Activated naive CD4-positive, alpha-beta T cell treated with anti-CD3 and anti-CD28 coated beads, Interleukin-2, amount 10 ng/mL, durations not matched to agents 7 days and 5 days (primary cell): ENCODE measurements at regions not wholly inside any gene's neighbourhood (a gene's known extent, or its start where the extent isn't known, plus 50 kb on each side); places are given as distances from the start of the nearest gene placed in this dataset.

Experiments used
- CTCF ChIA-PET: fragments of 350-600 bp; sonication (Branson Sonifier 250); formaldehyde crosslinking; loops from one replicate; lab custom pipeline; 2021; ENCODE audit warnings: antibody characterized with exemption; lab: Charles Lee
- DNase-seq: peaks from one replicate; pipeline ENCODE4 v3.0.0-alpha.2; 2020
- H3K27ac Mint-ChIP-seq: one replicate; pipeline ENCODE4 v1.8.0; 2021; ENCODE audit warnings: mild to moderate bottlenecking, moderate library complexity, mixed read lengths
- H3K27me3 Mint-ChIP-seq: one replicate; pipeline ENCODE4 v1.8.0; 2021; ENCODE audit warnings: mild to moderate bottlenecking, mixed read lengths
- H3K36me3 Mint-ChIP-seq: one replicate; pipeline ENCODE4 v1.8.0; 2021; ENCODE audit warnings: mixed read lengths
- H3K4me1 Mint-ChIP-seq: one replicate; pipeline ENCODE4 v1.8.0; 2021; ENCODE audit warnings: mixed read lengths
- H3K4me3 Mint-ChIP-seq: one replicate; pipeline ENCODE4 v1.8.0; 2021; ENCODE audit warnings: mild to moderate bottlenecking, moderate library complexity, mixed read lengths
- H3K9me3 Mint-ChIP-seq: one replicate; pipeline ENCODE4 v1.8.0; 2021; ENCODE audit warnings: mixed read lengths

GRCh38 chr18:24799176-24799575, 338.7 kb downstream of the HRH4 start:
- Mint-ChIP-seq H3K27ac (no peak overlapping the region), H3K36me3 (no peaks in the 10 kb centered on the region), H3K4me1 (no peaks in the 10 kb centered on the region), H3K9me3 (no peaks in the 10 kb centered on the region), H3K4me3 (no peak overlapping the region), H3K27me3 (no peaks in the 10 kb centered on the region)
- CTCF ChIA-PET = no interaction called here
- DNase-seq = no peak

- DNase-seq = no peak
- H3K27ac Mint-ChIP-seq = no peak overlapping the region
- no peaks in the 10 kb centered on the region for H3K27me3 Mint-ChIP-seq
- H3K9me3 Mint-ChIP-seq = no peaks in the 10 kb centered on the region
- no peak overlapping the region for H3K4me3 Mint-ChIP-seq
- H3K4me1 Mint-ChIP-seq = no peaks in the 10 kb centered on the region
- CTCF ChIA-PET = no interaction called here
- no peaks in the 10 kb centered on the region for H3K36me3 Mint-ChIP-seq
These were observed 339.3 kb downstream of the HRH4 start for GRCh38 chr18:24799720-24800119.

GRCh38 chr18:24801001-24801400, 340.6 kb downstream of the HRH4 start:
- CTCF ChIA-PET = no interaction called here
- H3K27ac Mint-ChIP-seq = no peak overlapping the region
- H3K4me1 Mint-ChIP-seq = no peaks in the 10 kb centered on the region
- H3K36me3 Mint-ChIP-seq = no peaks in the 10 kb centered on the region
- H3K4me3 Mint-ChIP-seq = no peak overlapping the region
- no peaks in the 10 kb centered on the region for H3K27me3 Mint-ChIP-seq
- no peaks in the 10 kb centered on the region for H3K9me3 Mint-ChIP-seq
- no peak for DNase-seq

GRCh38 chr18:24802456-24802855, 342.0 kb downstream of the HRH4 start:
- H3K27ac Mint-ChIP-seq = no peak overlapping the region
- no peaks in the 10 kb centered on the region for H3K27me3 Mint-ChIP-seq
- H3K9me3 Mint-ChIP-seq = no peaks in the 10 kb centered on the region
- no peak overlapping the region for H3K4me3 Mint-ChIP-seq
- no peaks in the 10 kb centered on the region for H3K4me1 Mint-ChIP-seq
- no peak for DNase-seq
- H3K36me3 Mint-ChIP-seq = no peaks in the 10 kb centered on the region
- CTCF ChIA-PET = no interaction called here

GRCh38 chr18:24805156-24805555, 344.7 kb downstream of the HRH4 start:
- no peaks in the 10 kb centered on the region for H3K4me1 Mint-ChIP-seq
- no peak overlapping the region for H3K27ac Mint-ChIP-seq
- CTCF ChIA-PET = no interaction called here
- H3K27me3 Mint-ChIP-seq = no peaks in the 10 kb centered on the region
- H3K9me3 Mint-ChIP-seq = no peaks in the 10 kb centered on the region
- H3K4me3 Mint-ChIP-seq = no peak overlapping the region
- no peak for DNase-seq
- no peaks in the 10 kb centered on the region for H3K36me3 Mint-ChIP-seq

- no peaks in the 10 kb centered on the region for H3K36me3 Mint-ChIP-seq
- no peak overlapping the region for H3K4me3 Mint-ChIP-seq
- no peaks in the 10 kb centered on the region for H3K27me3 Mint-ChIP-seq
- H3K27ac Mint-ChIP-seq = no peak overlapping the region
- CTCF ChIA-PET = no interaction called here
- no peaks in the 10 kb centered on the region for H3K4me1 Mint-ChIP-seq
- no peak for DNase-seq
- H3K9me3 Mint-ChIP-seq = no peaks in the 10 kb centered on the region
These were observed 348.9 kb downstream of the HRH4 start for GRCh38 chr18:24809173-24809950.

- DNase-seq = no peak
- no peak overlapping the region for H3K27ac Mint-ChIP-seq
- no peaks in the 10 kb centered on the region for H3K36me3 Mint-ChIP-seq
- H3K4me3 Mint-ChIP-seq = no peak overlapping the region
- no peaks in the 10 kb centered on the region for H3K4me1 Mint-ChIP-seq
- CTCF ChIA-PET = no interaction called here
- no peaks in the 10 kb centered on the region for H3K27me3 Mint-ChIP-seq
- no peaks in the 10 kb centered on the region for H3K9me3 Mint-ChIP-seq
These were observed 350.3 kb downstream of the HRH4 start for GRCh38 chr18:24810561-24811305.

- H3K4me1 Mint-ChIP-seq = no peaks in the 10 kb centered on the region
- CTCF ChIA-PET = no interaction called here
- H3K27me3 Mint-ChIP-seq = no peaks in the 10 kb centered on the region
- H3K4me3 Mint-ChIP-seq = no peak overlapping the region
- H3K27ac Mint-ChIP-seq = no peak overlapping the region
- no peaks in the 10 kb centered on the region for H3K36me3 Mint-ChIP-seq
- DNase-seq = no peak
- H3K9me3 Mint-ChIP-seq = no peaks in the 10 kb centered on the region
These were observed 351.7 kb downstream of the HRH4 start for GRCh38 chr18:24811950-24812681.

- no peak for DNase-seq
- H3K9me3 Mint-ChIP-seq = no peaks in the 10 kb centered on the region
- no peak overlapping the region for H3K4me3 Mint-ChIP-seq
- H3K27ac Mint-ChIP-seq = no peak overlapping the region
- CTCF ChIA-PET = no interaction called here
- no peaks in the 10 kb centered on the region for H3K27me3 Mint-ChIP-seq
- no peaks in the 10 kb centered on the region for H3K4me1 Mint-ChIP-seq
- no peaks in the 10 kb centered on the region for H3K36me3 Mint-ChIP-seq
These were observed 354.1 kb downstream of the HRH4 start for GRCh38 chr18:24814521-24814920.

GRCh38 chr18:24817150-24817549, 356.7 kb downstream of the HRH4 start:
- no peaks in the 10 kb centered on the region for H3K4me1 Mint-ChIP-seq
- no peaks in the 10 kb centered on the region for H3K36me3 Mint-ChIP-seq
- no peak overlapping the region for H3K27ac Mint-ChIP-seq
- no peaks in the 10 kb centered on the region for H3K9me3 Mint-ChIP-seq
- peaks cover under 1% of the 10 kb centered on the region for H3K27me3 Mint-ChIP-seq
- DNase-seq = no peak
- CTCF ChIA-PET = no interaction called here
- H3K4me3 Mint-ChIP-seq = no peak overlapping the region

- H3K27ac Mint-ChIP-seq = no peak overlapping the region
- H3K4me3 Mint-ChIP-seq = no peak overlapping the region
- H3K4me1 Mint-ChIP-seq = no peaks in the 10 kb centered on the region
- DNase-seq = no peak
- H3K27me3 Mint-ChIP-seq = peaks cover 4% of the 10 kb centered on the region
- CTCF ChIA-PET = no interaction called here
- H3K9me3 Mint-ChIP-seq = no peaks in the 10 kb centered on the region
- H3K36me3 Mint-ChIP-seq = no peaks in the 10 kb centered on the region
These were observed 357.3 kb downstream of the HRH4 start for GRCh38 chr18:24817587-24818371.

- no peak overlapping the region for H3K27ac Mint-ChIP-seq
- DNase-seq = no peak
- H3K9me3 Mint-ChIP-seq = no peaks in the 10 kb centered on the region
- no peaks in the 10 kb centered on the region for H3K36me3 Mint-ChIP-seq
- CTCF ChIA-PET = no interaction called here
- H3K4me3 Mint-ChIP-seq = no peak overlapping the region
- H3K4me1 Mint-ChIP-seq = no peaks in the 10 kb centered on the region
- peaks cover 4% of the 10 kb centered on the region for H3K27me3 Mint-ChIP-seq
These were observed 358.0 kb downstream of the HRH4 start for GRCh38 chr18:24818441-24818840.

- Mint-ChIP-seq H3K27me3 (peaks cover 4% of the 10 kb centered on the region), H3K4me3 (no peak overlapping the region), H3K36me3 (no peaks in the 10 kb centered on the region), H3K4me1 (no peaks in the 10 kb centered on the region), H3K9me3 (no peaks in the 10 kb centered on the region), H3K27ac (no peak overlapping the region)
- no peak for DNase-seq
- CTCF ChIA-PET = no interaction called here
These were observed 358.9 kb downstream of the HRH4 start for GRCh38 chr18:24819141-24819890.
